K562 (cell line): ENCODE measurements at regions not wholly inside any gene's neighbourhood (a gene's known extent, or its start where the extent isn't known, plus 50 kb on each side); places are given as distances from the start of the nearest gene placed in this dataset.

Experiments used
- ATAC-seq: fragments of 200-7000 bp; cut with Tn5 transposase; 3 replicates; pipeline ENCODE4 v1.9.1; 2020; ENCODE audit warnings: moderate library complexity
- BruUV-seq: library from RNA; stranded (reverse); fragments of 400-500 nt; replicated peaks from 2 replicates; lab custom pipeline; 2021; lab: Mats Ljungman, UMichigan
- CTCF ChIA-PET: fragments of 300-600 bp; formaldehyde crosslinking; extraction: SDS; loops from one replicate; lab custom pipeline; 2021; ENCODE audit warnings: low intra/inter-chr PET ratio; lab: Yijun Ruan, JAX
- POLR2A ChIA-PET: fragments of 300-600, 350-650 bp; sonication (Branson Sonifier 250); formaldehyde crosslinking; extraction: SDS; loops from one replicate; lab custom pipeline; 2021; ENCODE audit warnings: antibody characterized with exemption, inconsistent platforms; lab: Yijun Ruan, JAX
- DNase-seq, 4 experiments: peaks; one replicate each; pipeline versions ENCODE4 v3.0.0 to v3.0.0-alpha.2; 2011 to 2018; ENCODE audit warnings: low spot score in 3 of 4, mixed read lengths in 3 of 4; ENCODE audit errors: extremely low read depth in 1 of 4
- FAIRE-seq: peaks from 2 replicates; lab custom pipeline; 2011; peaks lifted over from hg19 to GRCh38; lab: Jason Lieb, UNC
- H2AFZ ChIP-seq: 2 replicates; pipeline ENCODE4 v1.6.0; 2011; ENCODE audit warnings: low read depth, low read length, control low read depth, inconsistent platforms
- H3K27ac ChIP-seq: fragments of 200-600 bp; 3 replicates; pipeline ENCODE4 v1.8.0; 2011; ENCODE audit warnings: low read depth, mild to moderate bottlenecking, control low read depth, inconsistent platforms, low read length, moderate library complexity, mixed read lengths; ENCODE audit errors: extremely low read depth
- H3K27me3 ChIP-seq, 2 experiments: fragments of 300-600 bp in 1 of 2; 2 replicates in 1 of 2; 3 replicates in 1 of 2; pipeline versions ENCODE4 v1.6.0 to v1.8.0; 2011; ENCODE audit warnings: inconsistent platforms in 2 of 2, low read length in 2 of 2, mild to moderate bottlenecking in 1 of 2, mixed read lengths in 1 of 2, moderate library complexity in 1 of 2; ENCODE audit not compliant: control insufficient read depth in 2 of 2, insufficient read depth in 2 of 2
- H3K36me3 ChIP-seq: fragments of 300-600 bp; 3 replicates; pipeline ENCODE4 v1.8.0; 2011; ENCODE audit warnings: mild to moderate bottlenecking, low read length, inconsistent platforms; ENCODE audit not compliant: control insufficient read depth, insufficient read depth
- H3K4me1 ChIP-seq, 2 experiments: fragments of 200-600 bp in 1 of 2; replicated peaks in 1 of 2; 2 replicates in 1 of 2; 3 replicates in 1 of 2; pipeline versions ENCODE4 v1.5.1 to v1.8.0; 2011; ENCODE audit warnings: inconsistent platforms in 2 of 2, low read length in 2 of 2, mild to moderate bottlenecking in 1 of 2, mixed read lengths in 1 of 2, moderate library complexity in 1 of 2; ENCODE audit not compliant: control insufficient read depth in 2 of 2, insufficient read depth in 2 of 2
- H3K4me2 ChIP-seq: 2 replicates; pipeline ENCODE4 v1.6.1; 2011; ENCODE audit warnings: low read length, control low read depth, inconsistent platforms, mixed read lengths; ENCODE audit not compliant: insufficient read depth
- H3K4me3 ChIP-seq: fragments of 200-600 bp; sonication (generic), shearing (Covaris generic); 2 replicates; pipeline ENCODE4 v1.5.1; 2016; ENCODE audit warnings: control low read depth, inconsistent platforms
- H3K79me2 ChIP-seq: fragments of 200-600 bp; 3 replicates; pipeline ENCODE4 v1.8.0; 2011; ENCODE audit warnings: low read length, inconsistent platforms; ENCODE audit not compliant: control insufficient read depth, insufficient read depth
- H3K9ac ChIP-seq, 2 experiments: 2 replicates each; pipeline versions ENCODE4 v1.6.0 to v1.6.1; 2011; ENCODE audit warnings: low read depth in 2 of 2, low read length in 2 of 2, control low read depth in 1 of 2, inconsistent platforms in 1 of 2, mild to moderate bottlenecking in 1 of 2, mixed read lengths in 1 of 2; ENCODE audit not compliant: insufficient read depth in 1 of 2
- H3K9me1 ChIP-seq: one replicate; pipeline ENCODE4 v1.6.0; 2011; ENCODE audit warnings: inconsistent platforms, mild to moderate bottlenecking, low read length, moderate library complexity; ENCODE audit not compliant: control insufficient read depth, insufficient read depth
- H3K9me3 ChIP-seq: replicated peaks from 2 replicates; pipeline ENCODE4 v1.5.1; 2011; ENCODE audit warnings: low read depth, low read length, inconsistent platforms; ENCODE audit not compliant: control insufficient read depth, insufficient read depth
- H4K20me1 ChIP-seq: replicated peaks from 2 replicates; pipeline ENCODE4 v1.6.1; 2011; ENCODE audit warnings: low read length, inconsistent platforms, mixed read lengths; ENCODE audit not compliant: control insufficient read depth, insufficient read depth
- CBFA2T3 ChIP-seq: fragments of 450-650 bp; IDR thresholded peaks from 2 replicates; pipeline ENCODE4 v1.6.1; 2017
- CLOCK ChIP-seq: fragments of 250-450 bp; sonication (Bioruptor Pico); IDR thresholded peaks from 2 replicates; pipeline ENCODE4 v1.4.0; 2020; ENCODE audit warnings: mild to moderate bottlenecking, moderate library complexity, borderline replicate concordance
- FOXO4 ChIP-seq: fragments of 450-650 bp; formaldehyde crosslinking; IDR thresholded peaks from 2 replicates; pipeline ENCODE4 v1.4.0; 2020; ENCODE audit warnings: mild to moderate bottlenecking, moderate library complexity
- HMGXB4 ChIP-seq: sonication (generic); formaldehyde crosslinking; IDR thresholded peaks from 2 replicates; pipeline ENCODE4 v1.8.1; 2023; ENCODE audit warnings: mild to moderate bottlenecking, missing genetic modification reagents
- JUNB ChIP-seq: fragments of 450-650 bp; formaldehyde crosslinking; conservative IDR thresholded peaks from 2 replicates; pipeline ENCODE4 v1.4.0; 2020; ENCODE audit warnings: mild to moderate bottlenecking
- KLF13 ChIP-seq: fragments of 450-650 bp; IDR thresholded peaks from 2 replicates; pipeline ENCODE4 v1.6.1; 2016; ENCODE audit warnings: missing genetic modification characterization, low read depth, mild to moderate bottlenecking, missing compliant biosample characterization, moderate library complexity, borderline replicate concordance
- MCM2 ChIP-seq: fragments of 450-650 bp; IDR thresholded peaks from 2 replicates; pipeline ENCODE4 v1.6.1; 2017; ENCODE audit warnings: low read depth, mild to moderate bottlenecking
- NCOR1 ChIP-seq: fragments of 450-650 bp; IDR thresholded peaks from 2 replicates; pipeline ENCODE4 v1.6.1; 2016; ENCODE audit warnings: mild to moderate bottlenecking, moderate library complexity
- RBBP5 ChIP-seq: fragments of 200-600 bp; sonication (generic); IDR thresholded peaks from 2 replicates; pipeline ENCODE4 v1.6.1; 2012; ENCODE audit warnings: borderline replicate concordance, mild to moderate bottlenecking, low read length, control low read depth, inconsistent platforms; ENCODE audit not compliant: insufficient read depth, poor library complexity, severe bottlenecking
- SETDB1 ChIP-seq: IDR thresholded peaks from one replicate; pipeline ENCODE4 v1.6.1; 2012; ENCODE audit warnings: low read length, control low read depth, inconsistent platforms
- VEZF1 ChIP-seq: fragments of 200-800 bp; sonication (Bioruptor generic); IDR thresholded peaks from 2 replicates; pipeline ENCODE4 v1.6.1; 2017; ENCODE audit warnings: missing genetic modification characterization, missing compliant biosample characterization
- ZFPM2 ChIP-seq: fragments of 250-450 bp; sonication (Bioruptor Pico); IDR thresholded peaks from 2 replicates; pipeline ENCODE4 v1.5.1; 2022; ENCODE audit warnings: mild to moderate bottlenecking
- ZNF311 ChIP-seq: fragments of 250-450 bp; sonication (Bioruptor Pico); IDR thresholded peaks from 2 replicates; pipeline ENCODE4 v1.4.0; 2020; ENCODE audit warnings: mild to moderate bottlenecking, moderate library complexity
- ZNF639 ChIP-seq, 2 experiments: fragments of 200-800 bp in 1 of 2; sonication (Bioruptor generic) in 1 of 2; sonication (generic) in 1 of 2; formaldehyde crosslinking in 1 of 2; IDR thresholded peaks in 1 of 2; conservative IDR thresholded peaks in 1 of 2; 2 replicates each; pipeline versions ENCODE4 v1.5.0 to v1.6.1; 2016 to 2020; ENCODE audit warnings: missing compliant biosample characterization in 1 of 2, missing genetic modification characterization in 1 of 2, missing genetic modification reagents in 1 of 2
- WGBS: fragments of 100-300 bp; shearing (Covaris generic); methylation state at CpG from one replicate; pipeline ENCODE4 v1.1.6; 2016; ENCODE audit warnings: low coverage, mixed read lengths; ENCODE audit not compliant: insufficient coverage; ENCODE audit errors: missing lambda C conversion rate; 5-methylcytosine and 5-hydroxymethylcytosine counted together
- in situ Hi-C: fragments of 300-500 bp; cut with MboI; formaldehyde crosslinking; loops from 4 replicates; pipeline ENCODE4 v1.15.0; 2018; ENCODE audit warnings: inconsistent platforms, mixed read lengths
- intact Hi-C: fragments of 100-400 bp; cut with micrococcal nuclease; formaldehyde crosslinking; loops from 2 replicates; pipeline ENCODE4 v1.14.2; 2022

GRCh38 chr6:165751486-165751885 lies 88.4 kb upstream of the PDE10A start:
- no peak for ATAC-seq
- POLR2A ChIA-PET, result interaction anchor here (0.6 kb wide), 1 partner anchor 449 kb away, joined by 3 read pairs; no protein-coding TSS in a partner anchor
- TF ChIP-seq ZNF311, result no peak
- TF ChIP-seq SETDB1, result no peak
- no peak for TF ChIP-seq ZNF639 (CRISPR knock-in tag; conservative IDR thresholded peaks at IDR 0.05 in 1 of 2, IDR thresholded peaks at IDR 0.05 in 1 of 2)
- no peak for TF ChIP-seq RBBP5
- TF ChIP-seq ZFPM2 (CRISPR knock-in tag), result no peak
- no peak for TF ChIP-seq JUNB (CRISPR knock-in tag)
- no peak for TF ChIP-seq HMGXB4
- no peak for TF ChIP-seq KLF13
- TF ChIP-seq VEZF1 (CRISPR knock-in tag), result no peak
- TF ChIP-seq NCOR1, result no peak
- TF ChIP-seq CLOCK (CRISPR knock-in tag), result no peak
- no peak for TF ChIP-seq FOXO4 (CRISPR knock-in tag)
- TF ChIP-seq MCM2, result no peak
- TF ChIP-seq CBFA2T3, result no peak

More at GRCh38 chr6:165751486-165751885, 88.4 kb upstream of the PDE10A start:
- WGBS, result 0% methylated on average over 7 of the region's 7 CpGs
- BruUV-seq, result no TSS peak
- H2AFZ ChIP-seq, result no peak overlapping the region
- in situ Hi-C loops (no loop called here), intact Hi-C loops (no loop called here)
- H3K9ac ChIP-seq, result no peak overlapping the region
- no peaks in the 10 kb centered on the region for H3K9me3 ChIP-seq
- H3K4me1 ChIP-seq, result no peaks in the 10 kb centered on the region
- H3K27ac ChIP-seq, result no peak overlapping the region
- H3K4me2 ChIP-seq, result no peak overlapping the region
- CTCF ChIA-PET, result no interaction called here
- H3K27me3 ChIP-seq, result no peaks in the 10 kb centered on the region
- no peak for DNase-seq
- H3K36me3 ChIP-seq, result no peaks in the 10 kb centered on the region
- FAIRE-seq, result no peak
- H3K4me3 ChIP-seq, result no peak overlapping the region
- H3K79me2 ChIP-seq, result no peaks in the 10 kb centered on the region
- H4K20me1 ChIP-seq, result no peaks in the 10 kb centered on the region
- H3K9me1 ChIP-seq, result no peaks in the 10 kb centered on the region
